ENCODE measurements at regions not wholly inside any gene's neighbourhood (a gene's known extent, or its start where the extent isn't known, plus 50 kb on each side); places are given as distances from the start of the nearest gene placed in this dataset.

- Histone ChIP-seq H3K27ac (ENCODE audit: low read length, poor library complexity, severe bottlenecking) (no peak overlapping the region), H4K8ac (ENCODE audit: low read length) (no peak overlapping the region), H3K79me1 (replicated peaks; ENCODE audit: low read length, poor library complexity, severe bottlenecking) (no peaks in the 10 kb centered on the region)
Observed at GRCh38 chr14:50020184-50020583, 96.2 kb downstream of the VCPKMT start.

GRCh38 chr14:50020799-50021198 lies 95.6 kb downstream of the VCPKMT start:
- Histone ChIP-seq H3K23ac (ENCODE audit: low read length in 2 of 2) (no peak overlapping the region), H2BK120ac (ENCODE audit: low read depth, low read length) (no peak overlapping the region), H3K27me3 (ENCODE audit: control insufficient read depth in 1 of 2, insufficient read depth in 1 of 2, low read length in 2 of 2) (no peaks in the 10 kb centered on the region), H3K18ac (ENCODE audit: low read depth in 1 of 2, low read length in 2 of 2) (no peak overlapping the region), H2AK5ac (ENCODE audit: low read length, severe bottlenecking) (no peak overlapping the region), H4K8ac (ENCODE audit: low read length) (no peak overlapping the region), H4K91ac (ENCODE audit: low read length) (no peak overlapping the region), H2AFZ (ENCODE audit: low read depth, low read length) (no peak overlapping the region), H3K27ac (ENCODE audit: low read length, poor library complexity, severe bottlenecking) (no peak overlapping the region), H3K14ac (ENCODE audit: low read length in 2 of 2) (no peak overlapping the region), H2BK12ac (ENCODE audit: low read length in 2 of 2) (no peak overlapping the region), H2BK15ac (ENCODE audit: low read depth, poor library complexity, severe bottlenecking) (no peak overlapping the region), H3K4me3 (ENCODE audit: insufficient read depth in 1 of 2, low read depth in 1 of 2, low read length in 2 of 2) (no peak overlapping the region), H3K9me3 (ENCODE audit: control insufficient read depth, low read length) (peaks cover 13% of the 10 kb centered on the region), H3K79me1 (replicated peaks; ENCODE audit: low read length, poor library complexity, severe bottlenecking) (no peaks in the 10 kb centered on the region), H3K4me1 (ENCODE audit: control insufficient read depth, insufficient read depth, low read depth, low read length) (peaks cover 12% of the 10 kb centered on the region), H2BK5ac (ENCODE audit: low read depth, low read length, poor library complexity, severe bottlenecking) (no peak overlapping the region), H3K9ac (ENCODE audit: low read length) (no peak overlapping the region), H3K36me3 (ENCODE audit: control insufficient read depth in 1 of 2, insufficient read depth in 2 of 2, low read depth in 1 of 2, low read length in 2 of 2) (no peaks in the 10 kb centered on the region), H3K4me2 (ENCODE audit: low read length, poor library complexity, severe bottlenecking) (no peak overlapping the region), H3K4ac (ENCODE audit: low read depth in 1 of 2, low read length in 2 of 2) (no peak overlapping the region)
- no peak for DNase-seq

More at GRCh38 chr14:50020184-50020583, 96.2 kb downstream of the VCPKMT start:
- no peak overlapping the region for H3K9ac ChIP-seq (ENCODE audit: low read length)
- H3K4me1 ChIP-seq (ENCODE audit: control insufficient read depth, insufficient read depth, low read depth, low read length): peaks cover 12% of the 10 kb centered on the region
- H3K23ac ChIP-seq (ENCODE audit: low read length in 2 of 2): no peak overlapping the region
- no peak overlapping the region for H2AFZ ChIP-seq (ENCODE audit: low read depth, low read length)
- peaks cover 9% of the 10 kb centered on the region for H3K9me3 ChIP-seq (ENCODE audit: control insufficient read depth, low read length)
- H3K4me3 ChIP-seq (ENCODE audit: insufficient read depth in 1 of 2, low read depth in 1 of 2, low read length in 2 of 2): no peak overlapping the region
- H3K27me3 ChIP-seq (ENCODE audit: control insufficient read depth in 1 of 2, insufficient read depth in 1 of 2, low read length in 2 of 2): no peaks in the 10 kb centered on the region
- no peak overlapping the region for H2BK5ac ChIP-seq (ENCODE audit: low read depth, low read length, poor library complexity, severe bottlenecking)
- H2BK15ac ChIP-seq (ENCODE audit: low read depth, poor library complexity, severe bottlenecking): no peak overlapping the region
- H3K4ac ChIP-seq (ENCODE audit: low read depth in 1 of 2, low read length in 2 of 2): no peak overlapping the region
- no peak for DNase-seq
- no peak overlapping the region for H3K14ac ChIP-seq (ENCODE audit: low read length in 2 of 2)
- H3K18ac ChIP-seq (ENCODE audit: low read depth in 1 of 2, low read length in 2 of 2): no peak overlapping the region
- H4K91ac ChIP-seq (ENCODE audit: low read length): no peak overlapping the region
- no peak overlapping the region for H2AK5ac ChIP-seq (ENCODE audit: low read length, severe bottlenecking)
- H3K4me2 ChIP-seq (ENCODE audit: low read length, poor library complexity, severe bottlenecking): no peak overlapping the region
- H2BK12ac ChIP-seq (ENCODE audit: low read length in 2 of 2): no peak overlapping the region
- H3K36me3 ChIP-seq (ENCODE audit: control insufficient read depth in 1 of 2, insufficient read depth in 2 of 2, low read depth in 1 of 2, low read length in 2 of 2): no peaks in the 10 kb centered on the region
- H2BK120ac ChIP-seq (ENCODE audit: low read depth, low read length): no peak overlapping the region

- H4K91ac ChIP-seq (ENCODE audit: low read length): no peak overlapping the region
- H3K9me3 ChIP-seq (ENCODE audit: control insufficient read depth, low read length): peaks cover 14% of the 10 kb centered on the region
- no peak overlapping the region for H3K4ac ChIP-seq (ENCODE audit: low read depth in 1 of 2, low read length in 2 of 2)
- H3K23ac ChIP-seq (ENCODE audit: low read length in 2 of 2): no peak overlapping the region
- H3K18ac ChIP-seq (ENCODE audit: low read depth in 1 of 2, low read length in 2 of 2): no peak overlapping the region
- no peak for DNase-seq
- no peak overlapping the region for H2BK12ac ChIP-seq (ENCODE audit: low read length in 2 of 2)
- no peaks in the 10 kb centered on the region for H3K36me3 ChIP-seq (ENCODE audit: control insufficient read depth in 1 of 2, insufficient read depth in 2 of 2, low read depth in 1 of 2, low read length in 2 of 2)
- H2BK15ac ChIP-seq (ENCODE audit: low read depth, poor library complexity, severe bottlenecking): no peak overlapping the region
- no peak overlapping the region for H4K8ac ChIP-seq (ENCODE audit: low read length)
- H3K4me2 ChIP-seq (ENCODE audit: low read length, poor library complexity, severe bottlenecking): no peak overlapping the region
- no peaks in the 10 kb centered on the region for H3K79me1 ChIP-seq (replicated peaks; ENCODE audit: low read length, poor library complexity, severe bottlenecking)
- no peak overlapping the region for H3K27ac ChIP-seq (ENCODE audit: low read length, poor library complexity, severe bottlenecking)
- no peak overlapping the region for H3K4me3 ChIP-seq (ENCODE audit: insufficient read depth in 1 of 2, low read depth in 1 of 2, low read length in 2 of 2)
- 94% methylated on average over 5 of the region's 5 CpGs for WGBS
- no peak overlapping the region for H3K9ac ChIP-seq (ENCODE audit: low read length)
- no peak overlapping the region for H2BK5ac ChIP-seq (ENCODE audit: low read depth, low read length, poor library complexity, severe bottlenecking)
- H3K27me3 ChIP-seq (ENCODE audit: control insufficient read depth in 1 of 2, insufficient read depth in 1 of 2, low read length in 2 of 2): no peaks in the 10 kb centered on the region
- no peak overlapping the region for H2BK120ac ChIP-seq (ENCODE audit: low read depth, low read length)
- H2AK5ac ChIP-seq (ENCODE audit: low read length, severe bottlenecking): no peak overlapping the region
- peaks cover 12% of the 10 kb centered on the region for H3K4me1 ChIP-seq (ENCODE audit: control insufficient read depth, insufficient read depth, low read depth, low read length)
- H3K14ac ChIP-seq (ENCODE audit: low read length in 2 of 2): no peak overlapping the region
- H2AFZ ChIP-seq (ENCODE audit: low read depth, low read length): no peak overlapping the region
Observed at GRCh38 chr14:50021261-50022031, 94.9 kb downstream of the VCPKMT start.

GRCh38 chr14:50022661-50023060 lies 93.7 kb downstream of the VCPKMT start:
- Histone ChIP-seq H3K4me1 (ENCODE audit: control insufficient read depth, insufficient read depth, low read depth, low read length) (peaks cover 12% of the 10 kb centered on the region), H3K9me3 (ENCODE audit: control insufficient read depth, low read length) (peaks cover 14% of the 10 kb centered on the region), H4K91ac (ENCODE audit: low read length) (no peak overlapping the region), H2BK120ac (ENCODE audit: low read depth, low read length) (no peak overlapping the region), H3K23ac (ENCODE audit: low read length in 2 of 2) (no peak overlapping the region), H3K36me3 (ENCODE audit: control insufficient read depth in 1 of 2, insufficient read depth in 2 of 2, low read depth in 1 of 2, low read length in 2 of 2) (no peaks in the 10 kb centered on the region), H4K8ac (ENCODE audit: low read length) (no peak overlapping the region), H2AFZ (ENCODE audit: low read depth, low read length) (no peak overlapping the region), H3K14ac (ENCODE audit: low read length in 2 of 2) (no peak overlapping the region), H2BK12ac (ENCODE audit: low read length in 2 of 2) (no peak overlapping the region), H2BK15ac (ENCODE audit: low read depth, poor library complexity, severe bottlenecking) (no peak overlapping the region), H3K9ac (ENCODE audit: low read length) (no peak overlapping the region), H3K27me3 (ENCODE audit: control insufficient read depth in 1 of 2, insufficient read depth in 1 of 2, low read length in 2 of 2) (no peaks in the 10 kb centered on the region), H3K4me3 (ENCODE audit: insufficient read depth in 1 of 2, low read depth in 1 of 2, low read length in 2 of 2) (no peak overlapping the region), H3K79me1 (replicated peaks; ENCODE audit: low read length, poor library complexity, severe bottlenecking) (no peaks in the 10 kb centered on the region), H3K18ac (ENCODE audit: low read depth in 1 of 2, low read length in 2 of 2) (no peak overlapping the region), H3K4me2 (ENCODE audit: low read length, poor library complexity, severe bottlenecking) (no peak overlapping the region), H2BK5ac (ENCODE audit: low read depth, low read length, poor library complexity, severe bottlenecking) (no peak overlapping the region), H3K4ac (ENCODE audit: low read depth in 1 of 2, low read length in 2 of 2) (no peak overlapping the region), H3K27ac (ENCODE audit: low read length, poor library complexity, severe bottlenecking) (no peak overlapping the region), H2AK5ac (ENCODE audit: low read length, severe bottlenecking) (no peak overlapping the region)
- no peak for DNase-seq
- WGBS: 100% methylated on average over 1 of the region's 3 CpGs

Data from mesenchymal stem cell (in vitro differentiated cells and primary cell).